ENCODE measurements at regions not wholly inside any gene's neighbourhood (a gene's known extent, or its start where the extent isn't known, plus 50 kb on each side); places are given as distances from the start of the nearest gene placed in this dataset.

GRCh38 chr2:15107137-15107536 lies 454.0 kb downstream of the NBAS start (continued):
- no peak for TF ChIP-seq ZBTB33 (IDR thresholded peaks at IDR 0.05; ENCODE audit: borderline replicate concordance, low read depth)
- TF ChIP-seq POLR2AphosphoS5 (IDR thresholded peaks at IDR 0.05; ENCODE audit: low read depth, low read length): no peak
- no peak for TF ChIP-seq USF1 (IDR thresholded peaks at IDR 0.05; ENCODE audit: borderline replicate concordance, low read depth)
- TF ChIP-seq PBX3 (IDR thresholded peaks at IDR 0.05): no peak

GRCh38 chr2:15111718-15112117 lies 449.4 kb downstream of the NBAS start:
- H3K4me1 ChIP-seq (ENCODE audit: control insufficient read depth in 1 of 2, insufficient read depth in 2 of 2, low read depth in 1 of 2, low read length in 1 of 2): no peaks in the 10 kb centered on the region
- TF ChIP-seq GABPA (IDR thresholded peaks at IDR 0.05; ENCODE audit: low read depth) (no peak), GATA2 (CRISPR knock-in tag; IDR thresholded peaks at IDR 0.05) (no peak), CHD2 (IDR thresholded peaks at IDR 0.05; ENCODE audit: low read length, partially characterized antibody) (no peak), FOSL2 (IDR thresholded peaks at IDR 0.05; ENCODE audit: borderline replicate concordance, low read depth) (no peak), RXRA (IDR thresholded peaks at IDR 0.05; ENCODE audit: borderline replicate concordance, low read depth) (no peak), POLR2AphosphoS5 (IDR thresholded peaks at IDR 0.05; ENCODE audit: low read depth, low read length) (no peak), TEAD4 (IDR thresholded peaks at IDR 0.05; ENCODE audit: borderline replicate concordance, insufficient read depth) (no peak), FOXJ3 (CRISPR knock-in tag; IDR thresholded peaks at IDR 0.05) (no peak), USF2 (IDR thresholded peaks at IDR 0.05; ENCODE audit: borderline replicate concordance, low read depth, low read length) (no peak), CTCF (IDR thresholded peaks at IDR 0.05) (no peak), NFIC (IDR thresholded peaks at IDR 0.05; ENCODE audit: borderline replicate concordance) (no peak), REST (IDR thresholded peaks at IDR 0.05; ENCODE audit: low read depth, low read length) (no peak), TAF1 (IDR thresholded peaks at IDR 0.05; ENCODE audit: borderline replicate concordance, low read depth, low read length) (no peak), RCOR1 (IDR thresholded peaks at IDR 0.05; ENCODE audit: low read length) (no peak)
- DNase-seq: no peak
- H3F3A ChIP-seq (replicated peaks; ENCODE audit: insufficient read depth): no peaks in the 10 kb centered on the region
- ChIA-PET POLR2A (no interaction called here), CTCF (no interaction called here)
- no peaks in the 10 kb centered on the region for H3K27me3 ChIP-seq (ENCODE audit: insufficient read depth)
- peaks cover 10% of the 10 kb centered on the region; the same call in 1 of the 2 replicates for H3K9me3 ChIP-seq
- 39% methylated on average over 1 of the region's 1 CpG for WGBS (ENCODE audit: low lambda C conversion rate)
- no peak overlapping the region for H3K4me2 ChIP-seq
- no peaks in the 10 kb centered on the region for H4K20me1 ChIP-seq (ENCODE audit: insufficient read depth)
- H3K36me3 ChIP-seq (replicated peaks in 1 of 2; ENCODE audit: control insufficient read depth in 1 of 2, insufficient read depth in 2 of 2, low read length in 1 of 2): no peaks in the 10 kb centered on the region
- H3K4me3 ChIP-seq (ENCODE audit: low read depth in 2 of 2, low read length in 1 of 2): no peak overlapping the region
- H3K27ac ChIP-seq (ENCODE audit: low read depth in 2 of 2, low read length in 1 of 2): no peak overlapping the region
- no peak overlapping the region for H3K9ac ChIP-seq
- peaks cover 3% of the 10 kb centered on the region; the same call in 1 of the 2 replicates for H3K9me2 ChIP-seq
- H2AFZ ChIP-seq (ENCODE audit: low read depth): no peak overlapping the region
- no peaks in the 10 kb centered on the region for H3K79me2 ChIP-seq (ENCODE audit: insufficient read depth)

Data from SK-N-SH (cell line).